Caco-2 (cell line): ENCODE measurements at regions not wholly inside any gene's neighbourhood (a gene's known extent, or its start where the extent isn't known, plus 50 kb on each side); places are given as distances from the start of the nearest gene placed in this dataset.

ENCODE experiments used
- BruUV-seq: library from RNA; stranded (reverse); fragments of 400-500 nt; replicated peaks from 2 replicates; lab custom pipeline; 2021; lab: Mats Ljungman, UMichigan
- CTCF ChIA-PET: fragments of 300-600 bp; sonication (Branson Sonifier 250); formaldehyde crosslinking; loops from one replicate; lab custom pipeline; 2022; ENCODE audit warnings: antibody characterized with exemption; lab: Charles Lee
- POLR2A ChIA-PET: fragments of 300-600 bp; sonication (Branson Sonifier 250); formaldehyde crosslinking; loops from one replicate; lab custom pipeline; 2022; ENCODE audit warnings: antibody characterized with exemption; lab: Charles Lee
- DNase-seq, 2 experiments: peaks; one replicate each; pipeline versions ENCODE4 v3.0.0 to v3.0.0-alpha.2; 2020 to 2022
- H3K27me3 ChIP-seq: replicated peaks from 2 replicates; pipeline ENCODE4 v1.6.0; 2011; ENCODE audit warnings: low read length; ENCODE audit not compliant: control insufficient read depth, insufficient read depth
- H3K36me3 ChIP-seq: 2 replicates; pipeline ENCODE4 v1.5.1; 2011; ENCODE audit warnings: low read length; ENCODE audit not compliant: control insufficient read depth, insufficient read depth
- H3K4me1 ChIP-seq: fragments of 250-450 bp; sonication (Bioruptor Pico); 2 replicates; pipeline ENCODE4 v1.5.1; 2020; ENCODE audit warnings: mild to moderate bottlenecking
- H3K4me3 ChIP-seq: 2 replicates; pipeline ENCODE4 v1.5.1; 2011; ENCODE audit warnings: low read depth, mild to moderate bottlenecking, control low read depth, low read length
- H3K9me3 ChIP-seq: fragments of 250-450 bp; sonication (Bioruptor Pico); 2 replicates; pipeline ENCODE4 v1.5.1; 2020; ENCODE audit warnings: mild to moderate bottlenecking, moderate library complexity
- H3K27ac Mint-ChIP-seq: one replicate; pipeline ENCODE4 v1.8.0; 2022; ENCODE audit warnings: mixed read lengths; ENCODE audit not compliant: unreplicated experiment
- H3K27me3 Mint-ChIP-seq: one replicate; pipeline ENCODE4 v1.8.0; 2022; ENCODE audit warnings: mixed read lengths; ENCODE audit not compliant: insufficient read depth, unreplicated experiment
- H3K36me3 Mint-ChIP-seq: one replicate; pipeline ENCODE4 v1.8.0; 2022; ENCODE audit warnings: mild to moderate bottlenecking, mixed read lengths; ENCODE audit not compliant: insufficient read depth, unreplicated experiment
- H3K4me1 Mint-ChIP-seq: one replicate; pipeline ENCODE4 v1.8.0; 2022; ENCODE audit warnings: low read depth, mixed read lengths; ENCODE audit not compliant: unreplicated experiment
- H3K4me3 Mint-ChIP-seq: one replicate; pipeline ENCODE4 v1.8.0; 2022; ENCODE audit warnings: mild to moderate bottlenecking, moderate library complexity, mixed read lengths; ENCODE audit not compliant: unreplicated experiment
- H3K9me3 Mint-ChIP-seq: one replicate; pipeline ENCODE4 v1.8.0; 2022; ENCODE audit warnings: mixed read lengths; ENCODE audit not compliant: unreplicated experiment
- CTCF ChIP-seq, 2 experiments: fragments of 200-600 bp in 1 of 2; IDR thresholded peaks; 1 replicate in 1 of 2; 2 replicates in 1 of 2; pipeline versions ENCODE4 v1.5.1 to v1.8.0; 2011 to 2022; ENCODE audit warnings: antibody characterized with exemption in 1 of 2, control low read depth in 1 of 2, inconsistent platforms in 1 of 2, low read depth in 1 of 2, low read length in 1 of 2, mild to moderate bottlenecking in 1 of 2, moderate library complexity in 1 of 2; ENCODE audit not compliant: insufficient read depth in 1 of 2, severe bottlenecking in 1 of 2, unreplicated experiment in 1 of 2
- intact Hi-C: fragments of 100-400 bp; cut with micrococcal nuclease; formaldehyde crosslinking; loops from one replicate; pipeline ENCODE4 v1.10.0; 2022; ENCODE audit not compliant: unreplicated experiment

- H3K36me3 ChIP-seq, result no peaks in the 10 kb centered on the region
- DNase-seq, result no peak
- H3K27me3 ChIP-seq, result no peaks in the 10 kb centered on the region
- ChIA-PET CTCF (no interaction called here), POLR2A (no interaction called here)
- H3K9me3 ChIP-seq, result peaks cover 10% of the 10 kb centered on the region
- Mint-ChIP-seq H3K9me3 (peaks cover 20% of the 10 kb centered on the region), H3K27me3 (no peaks in the 10 kb centered on the region), H3K4me3 (no peak overlapping the region), H3K27ac (no peak overlapping the region), H3K4me1 (peaks cover 46% of the 10 kb centered on the region), H3K36me3 (peaks cover 13% of the 10 kb centered on the region)
- peaks cover 49% of the 10 kb centered on the region for H3K4me1 ChIP-seq
- H3K4me3 ChIP-seq, result no peak overlapping the region
- intact Hi-C loops, result no loop called here
- no TSS peak for BruUV-seq
- no peak for TF ChIP-seq CTCF (IDR thresholded peaks at IDR 0.05; ENCODE audit: insufficient read depth in 1 of 2, low read depth in 1 of 2, low read length in 1 of 2, severe bottlenecking in 1 of 2, unreplicated experiment in 1 of 2)
Observed at GRCh38 chr2:150404147-150404546, 83.3 kb downstream of the RND3 start.

GRCh38 chr2:150403457-150403856, 84.0 kb downstream of the RND3 start:
- peaks cover 40% of the 10 kb centered on the region for H3K4me1 Mint-ChIP-seq
- no peak overlapping the region for H3K4me3 Mint-ChIP-seq
- peaks cover 27% of the 10 kb centered on the region for H3K9me3 Mint-ChIP-seq
- H3K36me3 Mint-ChIP-seq, result peaks cover 13% of the 10 kb centered on the region
- Histone ChIP-seq H3K27me3 (no peaks in the 10 kb centered on the region), H3K9me3 (peaks cover 11% of the 10 kb centered on the region), H3K36me3 (no peaks in the 10 kb centered on the region), H3K4me1 (peaks cover 42% of the 10 kb centered on the region), H3K4me3 (no peak overlapping the region)
- no peak for DNase-seq
- POLR2A ChIA-PET, result no interaction called here
- no TSS peak for BruUV-seq
- CTCF ChIA-PET, result no interaction called here
- intact Hi-C loops, result no loop called here
- no peaks in the 10 kb centered on the region for H3K27me3 Mint-ChIP-seq
- no peak for TF ChIP-seq CTCF (IDR thresholded peaks at IDR 0.05; ENCODE audit: insufficient read depth in 1 of 2, low read depth in 1 of 2, low read length in 1 of 2, severe bottlenecking in 1 of 2, unreplicated experiment in 1 of 2)
- peak overlapping the region; percentile 46 for H3K27ac Mint-ChIP-seq

DNA sequence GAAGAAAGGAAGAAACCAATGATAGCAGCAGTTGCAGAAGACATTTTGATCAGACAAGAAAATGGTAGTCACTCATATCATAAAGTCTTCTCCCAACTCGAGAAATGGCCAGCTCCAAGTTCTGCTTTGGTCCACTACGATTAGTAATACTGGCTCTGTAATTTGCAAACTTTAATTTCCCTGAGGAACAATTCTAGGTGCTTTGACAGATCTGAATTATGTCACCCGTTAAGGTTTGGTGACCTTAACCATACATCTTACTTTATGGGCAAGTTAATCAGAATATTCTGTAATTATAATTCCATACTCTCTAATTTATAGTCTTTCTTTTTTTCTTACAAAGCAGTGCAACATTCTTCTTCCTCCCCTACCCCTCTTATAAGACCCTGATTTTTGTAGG, 84.5 kb downstream of the RND3 start:
- DNase-seq, result no peak
- intact Hi-C loops, result no loop called here
- Histone ChIP-seq H3K9me3 (peaks cover 11% of the 10 kb centered on the region), H3K4me3 (no peak overlapping the region), H3K4me1 (peaks cover 40% of the 10 kb centered on the region), H3K36me3 (no peaks in the 10 kb centered on the region), H3K27me3 (no peaks in the 10 kb centered on the region)
- Mint-ChIP-seq H3K27ac (peak overlapping the region; percentile 46), H3K27me3 (no peaks in the 10 kb centered on the region), H3K4me3 (no peak overlapping the region), H3K9me3 (peaks cover 29% of the 10 kb centered on the region), H3K36me3 (peaks cover 13% of the 10 kb centered on the region), H3K4me1 (peaks cover 35% of the 10 kb centered on the region)
- no TSS peak for BruUV-seq
- no peak for TF ChIP-seq CTCF (IDR thresholded peaks at IDR 0.05; ENCODE audit: insufficient read depth in 1 of 2, low read depth in 1 of 2, low read length in 1 of 2, severe bottlenecking in 1 of 2, unreplicated experiment in 1 of 2)
- ChIA-PET POLR2A (no interaction called here), CTCF (no interaction called here)
